Islet precursor cell (in vitro differentiated cells): ENCODE measurements at regions not wholly inside any gene's neighbourhood (a gene's known extent, or its start where the extent isn't known, plus 50 kb on each side); places are given as distances from the start of the nearest gene placed in this dataset.

ENCODE experiments used
- DNase-seq: peaks from one replicate; pipeline ENCODE4 v3.0.0-alpha.2; 2018

GRCh38 chr1:75984781-75985180 is 52.6 kb upstream of the ASB17 start:
- no peak for DNase-seq

- DNase-seq: no peak
Observed at GRCh38 chr1:75985827-75986226, 53.6 kb upstream of the ASB17 start.

GRCh38 chr1:75986478-75986877 is 54.3 kb upstream of the ASB17 start:
- DNase-seq: no peak

GRCh38 chr1:75989121-75989520 is 56.9 kb upstream of the ASB17 start:
- no peak for DNase-seq

- DNase-seq: no peak
Observed at GRCh38 chr1:75990686-75991085, 58.5 kb upstream of the ASB17 start.

GRCh38 chr1:75991497-75992114 is 59.4 kb upstream of the ASB17 start:
- DNase-seq: peak; percentile 88

GRCh38 chr1:75992312-75992711 is 60.1 kb upstream of the ASB17 start:
- no peak for DNase-seq

- DNase-seq: no peak
Observed at GRCh38 chr1:75993661-75994060, 61.5 kb upstream of the ASB17 start.

- no peak for DNase-seq
Observed at GRCh38 chr1:75996196-75996595, 64.0 kb upstream of the ASB17 start.

- DNase-seq: no peak
Observed at GRCh38 chr1:75999034-75999433, 66.8 kb upstream of the ASB17 start.

- DNase-seq: no peak
Observed at GRCh38 chr1:76003946-76004345, 70.6 kb upstream of the ST6GALNAC3 start.

- DNase-seq: no peak
Observed at GRCh38 chr1:76005765-76006164, 68.8 kb upstream of the ST6GALNAC3 start.

GRCh38 chr1:76006234-76006633 is 68.3 kb upstream of the ST6GALNAC3 start:
- no peak for DNase-seq

GRCh38 chr1:76010802-76011201 is 63.7 kb upstream of the ST6GALNAC3 start:
- no peak for DNase-seq

GRCh38 chr1:76012341-76013205 is 62.0 kb upstream of the ST6GALNAC3 start:
- DNase-seq: no peak

- no peak for DNase-seq
Observed at GRCh38 chr1:76013206-76013581, 61.4 kb upstream of the ST6GALNAC3 start.

GRCh38 chr1:76015478-76016103 is 59.0 kb upstream of the ST6GALNAC3 start:
- no peak for DNase-seq

GRCh38 chr1:76018045-76018444 is 56.5 kb upstream of the ST6GALNAC3 start:
- DNase-seq: no peak

- no peak for DNase-seq
Observed at GRCh38 chr1:76021846-76022245, 52.7 kb upstream of the ST6GALNAC3 start.

- DNase-seq: peak; percentile 81
Observed at GRCh38 chr1:76023669-76024435, 50.7 kb upstream of the ST6GALNAC3 start.
